Parathyroid adenoma (tissue), 2 donors: ENCODE measurements at regions not wholly inside any gene's neighbourhood (a gene's known extent, or its start where the extent isn't known, plus 50 kb on each side); places are given as distances from the start of the nearest gene placed in this dataset.

Experiments used
- H2AFZ ChIP-seq: fragments of 300-600 bp; sonication (generic); one replicate; pipeline ENCODE4 v1.7.0; 2017; ENCODE audit warnings: antibody characterized with exemption, mild to moderate bottlenecking
- H3K27ac ChIP-seq: fragments of 300-600 bp; sonication (generic); one replicate; pipeline ENCODE4 v1.7.0; 2017
- H3K27me3 ChIP-seq: fragments of 300-600 bp; sonication (generic); one replicate; pipeline ENCODE4 v1.7.0; 2017; ENCODE audit warnings: low read length; ENCODE audit not compliant: control insufficient read depth, insufficient read depth
- H3K36me3 ChIP-seq: fragments of 300-600 bp; sonication (generic); one replicate; pipeline ENCODE4 v1.7.0; 2017; ENCODE audit warnings: low read length; ENCODE audit not compliant: control insufficient read depth, insufficient read depth
- H3K4me1 ChIP-seq: fragments of 300-600 bp; sonication (generic); one replicate; pipeline ENCODE4 v1.7.0; 2017; ENCODE audit warnings: control low read depth
- H3K4me2 ChIP-seq: fragments of 300-600 bp; sonication (generic); one replicate; pipeline ENCODE4 v1.7.0; 2017; ENCODE audit warnings: low read length
- H3K4me3 ChIP-seq: fragments of 300-600 bp; sonication (generic); one replicate; pipeline ENCODE4 v1.7.0; 2017; ENCODE audit warnings: low read depth, low read length
- H3K79me2 ChIP-seq: fragments of 300-600 bp; sonication (generic); one replicate; pipeline ENCODE4 v1.7.0; 2017; ENCODE audit warnings: control low read depth
- H3K9ac ChIP-seq: fragments of 300-600 bp; sonication (generic); one replicate; pipeline ENCODE4 v1.7.0; 2017; ENCODE audit warnings: mild to moderate bottlenecking
- H3K9me3 ChIP-seq: fragments of 300-600 bp; sonication (generic); one replicate; pipeline ENCODE4 v1.7.0; 2017; ENCODE audit warnings: low read length; ENCODE audit not compliant: control insufficient read depth
- CTCF ChIP-seq: fragments of 300-600 bp; sonication (generic); IDR thresholded peaks from one replicate; pipeline ENCODE4 v1.7.0; 2017; ENCODE audit warnings: antibody characterized with exemption, mild to moderate bottlenecking
- donor health status: primary hyperparathyroidism.

GRCh38 chr17:52390422-52390821 lies 231.9 kb upstream of the CA10 start:
- no peak for TF ChIP-seq CTCF
- Histone ChIP-seq H2AFZ (no peak overlapping the region), H3K4me2 (no peak overlapping the region), H3K27me3 (no peaks in the 10 kb centered on the region), H3K27ac (no peak overlapping the region), H3K36me3 (no peaks in the 10 kb centered on the region), H3K4me1 (no peaks in the 10 kb centered on the region), H3K4me3 (no peak overlapping the region), H3K9ac (no peak overlapping the region), H3K9me3 (no peaks in the 10 kb centered on the region), H3K79me2 (no peaks in the 10 kb centered on the region)

GRCh38 chr17:52389632-52390031 lies 231.1 kb upstream of the CA10 start:
- no peaks in the 10 kb centered on the region for H3K79me2 ChIP-seq
- no peak overlapping the region for H3K4me3 ChIP-seq
- H3K36me3 ChIP-seq: no peaks in the 10 kb centered on the region
- no peak overlapping the region for H3K9ac ChIP-seq
- no peak overlapping the region for H3K4me2 ChIP-seq
- TF ChIP-seq CTCF: no peak
- H3K27me3 ChIP-seq: no peaks in the 10 kb centered on the region
- no peak overlapping the region for H3K27ac ChIP-seq
- H2AFZ ChIP-seq: peak overlapping the region; percentile 8
- H3K4me1 ChIP-seq: no peaks in the 10 kb centered on the region
- no peaks in the 10 kb centered on the region for H3K9me3 ChIP-seq

- Histone ChIP-seq H3K4me1 (no peaks in the 10 kb centered on the region), H3K36me3 (no peaks in the 10 kb centered on the region), H3K9me3 (no peaks in the 10 kb centered on the region), H3K27me3 (no peaks in the 10 kb centered on the region), H3K27ac (no peak overlapping the region), H3K4me3 (no peak overlapping the region), H2AFZ (no peak overlapping the region), H3K79me2 (no peaks in the 10 kb centered on the region), H3K9ac (no peak overlapping the region), H3K4me2 (no peak overlapping the region)
- TF ChIP-seq CTCF: no peak
Measured at GRCh38 chr17:52388941-52389340, 230.4 kb upstream of the CA10 start.

- Histone ChIP-seq H3K27ac (no peak overlapping the region), H3K79me2 (no peaks in the 10 kb centered on the region), H3K9ac (no peak overlapping the region), H2AFZ (no peak overlapping the region), H3K4me2 (no peak overlapping the region), H3K36me3 (no peaks in the 10 kb centered on the region), H3K4me3 (no peak overlapping the region), H3K9me3 (no peaks in the 10 kb centered on the region), H3K27me3 (no peaks in the 10 kb centered on the region), H3K4me1 (no peaks in the 10 kb centered on the region)
- no peak for TF ChIP-seq CTCF
Measured at GRCh38 chr17:52384695-52385094, 226.2 kb upstream of the CA10 start.

GRCh38 chr17:52383493-52384100 lies 225.1 kb upstream of the CA10 start:
- H3K9me3 ChIP-seq: no peaks in the 10 kb centered on the region
- TF ChIP-seq CTCF: peak; percentile 31
- H3K79me2 ChIP-seq: no peaks in the 10 kb centered on the region
- H3K4me3 ChIP-seq: no peak overlapping the region
- no peaks in the 10 kb centered on the region for H3K27me3 ChIP-seq
- H2AFZ ChIP-seq: no peak overlapping the region
- H3K27ac ChIP-seq: no peak overlapping the region
- H3K36me3 ChIP-seq: no peaks in the 10 kb centered on the region
- no peak overlapping the region for H3K9ac ChIP-seq
- H3K4me2 ChIP-seq: no peak overlapping the region
- H3K4me1 ChIP-seq: no peaks in the 10 kb centered on the region
